Mucosa of descending colon (tissue), 3 donors: ENCODE measurements at regions not wholly inside any gene's neighbourhood (a gene's known extent, or its start where the extent isn't known, plus 50 kb on each side); places are given as distances from the start of the nearest gene placed in this dataset.

Experiments used
- ATAC-seq: fragments of 200-7000 bp; cut with Tn5 transposase; one replicate; pipeline ENCODE4 v1.9.1; 2020; ENCODE audit warnings: mild to moderate bottlenecking, moderate library complexity
- DNase-seq, 3 donors: peaks; one replicate each; pipeline ENCODE4 v3.0.0-alpha.2; 2020
- H3K36me3 ChIP-seq: fragments of 200-600 bp; one replicate; pipeline ENCODE4 v1.8.0; 2021; ENCODE audit warnings: low read depth, mild to moderate bottlenecking
- H3K4me1 ChIP-seq: fragments of 200-600 bp; one replicate; pipeline ENCODE4 v1.8.0; 2021; ENCODE audit warnings: low read depth, mild to moderate bottlenecking
- H3K4me3 ChIP-seq: fragments of 200-600 bp; one replicate; pipeline ENCODE4 v1.8.0; 2021; ENCODE audit warnings: mild to moderate bottlenecking
- H3K9me3 ChIP-seq: fragments of 200-600 bp; one replicate; pipeline ENCODE4 v1.8.0; 2021; ENCODE audit warnings: mild to moderate bottlenecking
- intact Hi-C, 2 donors: fragments of 100-400 bp; cut with DNase I in 1 of 2; cut with micrococcal nuclease in 1 of 2; formaldehyde crosslinking; loops; one replicate each; pipeline versions ENCODE4 v1.11.0 to v1.11.1; 2022; cut with DNase I, micrococcal nuclease
- TF ChIP-seq, protein P1 (sequence below): fragments of 200-600 bp; IDR thresholded peaks from one replicate; pipeline ENCODE4 v1.8.0; 2022; ENCODE audit warnings: antibody characterized with exemption, mild to moderate bottlenecking
- donor health status: DM: no; HTN: no; CAD: no; lungs with moderate emphysema.
- donor health status: DM: no; HTN: no; CAD: no.
- donor health status: DM: no; HTN: yes; CAD: no.

DNA sequence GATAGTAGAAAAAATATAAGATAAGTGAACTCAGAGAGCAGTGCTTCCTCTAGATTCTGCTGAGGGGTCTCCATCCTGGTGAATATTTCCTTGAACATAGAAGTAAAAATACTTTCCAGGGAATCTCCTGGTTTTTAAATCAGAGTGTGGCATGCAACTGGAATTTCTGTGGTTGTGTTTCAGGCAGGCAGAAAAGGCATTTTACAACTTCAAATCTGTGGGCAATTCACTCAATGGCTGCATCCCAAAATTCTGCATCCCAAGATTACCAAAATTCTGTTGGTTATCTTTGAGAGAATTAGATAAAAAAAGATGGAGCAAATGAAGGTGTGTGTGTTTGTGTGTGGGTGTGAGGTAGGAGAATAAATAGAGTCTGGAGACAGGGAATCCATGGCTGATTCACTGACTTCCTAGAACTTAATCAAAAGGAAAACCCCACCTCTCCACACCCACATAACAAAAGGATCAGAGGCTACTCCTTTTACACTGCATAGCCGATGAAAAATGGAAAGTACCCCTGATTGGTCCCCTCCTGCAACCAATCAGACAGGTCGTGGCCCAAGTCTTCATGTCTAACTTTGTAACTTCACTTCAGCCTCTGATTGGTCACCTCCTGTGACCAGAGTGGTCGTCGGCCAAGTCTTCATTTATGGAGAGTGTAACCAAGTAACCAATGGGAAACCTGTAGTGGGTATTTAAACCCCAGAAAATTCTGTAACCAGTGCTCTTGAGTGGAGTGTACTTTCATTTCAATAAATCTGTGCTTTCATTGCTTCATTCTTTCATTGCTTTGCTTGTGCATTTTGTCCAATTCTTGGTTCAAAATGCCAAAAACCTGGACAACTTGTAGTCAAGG is 112.8 kb downstream of the DLEU7 start:
- TF ChIP-seq, protein P1, sequence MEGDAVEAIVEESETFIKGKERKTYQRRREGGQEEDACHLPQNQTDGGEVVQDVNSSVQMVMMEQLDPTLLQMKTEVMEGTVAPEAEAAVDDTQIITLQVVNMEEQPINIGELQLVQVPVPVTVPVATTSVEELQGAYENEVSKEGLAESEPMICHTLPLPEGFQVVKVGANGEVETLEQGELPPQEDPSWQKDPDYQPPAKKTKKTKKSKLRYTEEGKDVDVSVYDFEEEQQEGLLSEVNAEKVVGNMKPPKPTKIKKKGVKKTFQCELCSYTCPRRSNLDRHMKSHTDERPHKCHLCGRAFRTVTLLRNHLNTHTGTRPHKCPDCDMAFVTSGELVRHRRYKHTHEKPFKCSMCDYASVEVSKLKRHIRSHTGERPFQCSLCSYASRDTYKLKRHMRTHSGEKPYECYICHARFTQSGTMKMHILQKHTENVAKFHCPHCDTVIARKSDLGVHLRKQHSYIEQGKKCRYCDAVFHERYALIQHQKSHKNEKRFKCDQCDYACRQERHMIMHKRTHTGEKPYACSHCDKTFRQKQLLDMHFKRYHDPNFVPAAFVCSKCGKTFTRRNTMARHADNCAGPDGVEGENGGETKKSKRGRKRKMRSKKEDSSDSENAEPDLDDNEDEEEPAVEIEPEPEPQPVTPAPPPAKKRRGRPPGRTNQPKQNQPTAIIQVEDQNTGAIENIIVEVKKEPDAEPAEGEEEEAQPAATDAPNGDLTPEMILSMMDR: no peak
- Histone ChIP-seq H3K4me3 (no peak overlapping the region), H3K36me3 (no peaks in the 10 kb centered on the region), H3K9me3 (peaks cover 3% of the 10 kb centered on the region), H3K4me1 (no peaks in the 10 kb centered on the region)
- ATAC-seq (no peak), DNase-seq (no peak)
- intact Hi-C loops: no loop called here

DNA sequence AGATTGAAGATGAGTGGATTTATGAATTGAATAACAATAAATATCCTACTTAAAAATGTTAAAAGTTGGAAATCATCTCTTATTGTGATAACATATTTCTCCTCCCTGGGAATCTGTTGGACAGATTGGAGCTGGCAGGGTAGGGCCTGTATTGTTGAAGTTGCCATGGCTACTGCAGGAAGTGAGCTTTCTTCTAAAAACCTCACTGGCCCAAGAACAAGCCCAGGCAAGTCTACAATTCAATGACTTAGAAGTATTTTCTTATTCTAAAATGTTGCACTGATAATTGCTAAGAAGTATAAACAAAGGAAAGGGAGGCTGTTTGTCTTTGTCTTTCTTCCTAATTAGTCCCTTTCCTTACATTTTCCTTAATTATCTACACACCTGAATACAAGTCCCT is 112.1 kb downstream of the DLEU7 start:
- no peak for ATAC-seq
- Histone ChIP-seq H3K4me3 (no peak overlapping the region), H3K4me1 (no peaks in the 10 kb centered on the region), H3K36me3 (no peaks in the 10 kb centered on the region), H3K9me3 (peaks cover 3% of the 10 kb centered on the region)
- DNase-seq: no peak
- intact Hi-C loops: no loop called here
- TF ChIP-seq, protein P1: no peak

DNA sequence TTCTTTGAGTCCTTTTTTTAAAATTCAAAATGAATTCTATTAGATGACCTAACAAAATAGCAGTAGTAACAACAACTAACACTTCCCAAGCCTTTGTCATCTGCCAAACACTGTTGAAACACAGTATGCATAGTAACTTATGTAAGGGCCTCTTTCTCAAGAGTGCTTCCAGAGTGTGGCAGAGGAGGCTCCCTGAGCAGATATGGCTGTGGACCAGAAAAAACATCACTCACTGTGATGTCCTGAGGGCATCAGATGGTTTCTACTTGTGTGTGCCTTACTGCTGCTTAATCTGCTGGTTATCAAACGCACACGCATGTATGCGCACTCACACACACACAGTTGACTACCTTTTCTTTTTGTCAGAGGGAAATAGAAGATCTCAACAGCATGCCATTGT is 110.8 kb downstream of the DLEU7 start:
- H3K9me3 ChIP-seq: peaks cover 3% of the 10 kb centered on the region
- intact Hi-C loops: no loop called here
- no peak for ATAC-seq
- no peak for DNase-seq
- H3K36me3 ChIP-seq: no peaks in the 10 kb centered on the region
- H3K4me1 ChIP-seq: no peaks in the 10 kb centered on the region
- TF ChIP-seq, protein P1: no peak
- no peak overlapping the region for H3K4me3 ChIP-seq

DNA sequence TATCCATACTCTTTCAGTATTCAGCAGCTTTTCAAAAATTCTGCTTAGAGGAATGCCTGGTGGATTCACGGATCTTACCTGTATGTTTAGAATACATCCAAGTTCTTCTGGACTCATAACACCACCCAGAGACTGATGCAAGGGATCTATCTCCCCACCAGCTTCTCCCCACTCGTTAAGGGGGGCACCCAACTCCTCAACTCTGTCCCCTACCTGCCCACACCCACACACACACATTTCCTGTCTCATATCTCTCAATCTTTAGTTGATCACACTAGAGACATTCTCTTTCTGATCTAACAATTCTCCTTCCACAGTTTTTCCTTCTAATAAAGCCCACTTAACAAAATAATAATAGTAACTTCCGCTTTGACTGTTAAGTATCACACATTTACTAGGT is 110.1 kb downstream of the DLEU7 start:
- Histone ChIP-seq H3K9me3 (peaks cover 3% of the 10 kb centered on the region), H3K4me1 (no peaks in the 10 kb centered on the region), H3K4me3 (no peak overlapping the region), H3K36me3 (no peaks in the 10 kb centered on the region)
- DNase-seq: no peak
- TF ChIP-seq, protein P1: no peak
- no peak for ATAC-seq
- intact Hi-C loops: no loop called here

DNA sequence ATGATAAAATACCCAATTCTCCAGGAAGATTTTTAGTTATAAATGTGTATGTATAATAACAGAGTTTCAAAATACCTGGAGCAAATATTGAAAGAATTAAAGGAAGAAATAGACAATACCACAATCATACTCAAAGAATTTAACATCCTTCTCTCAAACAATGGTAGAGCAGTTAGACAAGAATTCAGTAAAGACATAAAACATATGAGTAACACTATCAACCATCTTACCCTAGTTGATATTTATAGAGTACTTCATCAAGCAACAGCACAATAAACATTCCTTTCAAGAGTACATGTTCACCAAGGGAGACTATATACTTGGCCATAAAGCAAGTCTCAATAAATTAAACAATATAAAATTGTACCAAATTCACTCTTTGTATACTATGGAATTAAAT is 108.4 kb downstream of the DLEU7 start:
- intact Hi-C loops: no loop called here
- ATAC-seq: no peak

More for the DNA sequence above, 108.4 kb downstream of the DLEU7 start:
- Histone ChIP-seq H3K4me1 (no peaks in the 10 kb centered on the region), H3K9me3 (no peaks in the 10 kb centered on the region), H3K36me3 (no peaks in the 10 kb centered on the region), H3K4me3 (no peak overlapping the region)
- no peak for DNase-seq
- TF ChIP-seq, protein P1: no peak
